Astrocyte (in vitro differentiated cells and primary cell): ENCODE measurements at regions not wholly inside any gene's neighbourhood (a gene's known extent, or its start where the extent isn't known, plus 50 kb on each side); places are given as distances from the start of the nearest gene placed in this dataset.
"Not testable (repeated sequence)": the region's sequence is repeated elsewhere in the genome, so short reads cannot be mapped to it uniquely, and the experiment has no call there.

Experiments used
- DNase-seq: peaks from one replicate; pipeline ENCODE4 v3.0.0-alpha.2; 2010; ENCODE audit warnings: low read depth
- FAIRE-seq: peaks from 2 replicates; lab custom pipeline; 2011; peaks lifted over from hg19 to GRCh38; lab: Jason Lieb, UNC
- H2AFZ ChIP-seq: 2 replicates; pipeline ENCODE4 v1.6.0; 2012; ENCODE audit warnings: low read depth, low read length, inconsistent platforms
- H3K27ac ChIP-seq: 2 replicates; pipeline ENCODE4 v1.5.1; 2011; ENCODE audit warnings: low read depth, low read length, inconsistent platforms
- H3K27me3 ChIP-seq: 2 replicates; pipeline ENCODE4 v1.6.0; 2011; ENCODE audit warnings: low read length, inconsistent platforms; ENCODE audit not compliant: insufficient read depth
- H3K36me3 ChIP-seq: 2 replicates; pipeline ENCODE4 v1.5.1; 2011; ENCODE audit warnings: low read length, inconsistent platforms; ENCODE audit not compliant: insufficient read depth
- H3K4me1 ChIP-seq: 2 replicates; pipeline ENCODE4 v1.5.1; 2011; ENCODE audit warnings: low read length, inconsistent platforms; ENCODE audit not compliant: insufficient read depth
- H3K4me2 ChIP-seq: 2 replicates; pipeline ENCODE4 v1.6.0; 2012; ENCODE audit warnings: low read length, inconsistent platforms
- H3K4me3 ChIP-seq: 2 replicates; pipeline ENCODE4 v1.5.1; 2011; ENCODE audit warnings: low read depth, mild to moderate bottlenecking, low read length, inconsistent platforms; ENCODE audit not compliant: insufficient read depth
- H3K79me2 ChIP-seq: 2 replicates; pipeline ENCODE4 v1.6.0; 2012; ENCODE audit warnings: mild to moderate bottlenecking, low read length, inconsistent platforms; ENCODE audit not compliant: insufficient read depth
- H3K9ac ChIP-seq: 2 replicates; pipeline ENCODE4 v1.6.0; 2012; ENCODE audit warnings: mild to moderate bottlenecking, low read length, inconsistent platforms
- H3K9me3 ChIP-seq: 2 replicates; pipeline ENCODE4 v1.5.1; 2012; ENCODE audit warnings: low read depth, mild to moderate bottlenecking, low read length, inconsistent platforms; ENCODE audit not compliant: insufficient read depth
- H4K20me1 ChIP-seq: 2 replicates; pipeline ENCODE4 v1.6.0; 2012; ENCODE audit warnings: low read length, inconsistent platforms; ENCODE audit not compliant: insufficient read depth
- H3K27ac Mint-ChIP-seq: one replicate; pipeline ENCODE4 v1.8.0; 2021; ENCODE audit warnings: mild to moderate bottlenecking, mixed read lengths; ENCODE audit not compliant: unreplicated experiment
- H3K27me3 Mint-ChIP-seq: one replicate; pipeline ENCODE4 v1.8.0; 2021; ENCODE audit warnings: low read depth, mixed read lengths; ENCODE audit not compliant: unreplicated experiment
- H3K36me3 Mint-ChIP-seq: one replicate; pipeline ENCODE4 v1.8.0; 2021; ENCODE audit warnings: low read depth, mixed read lengths; ENCODE audit not compliant: unreplicated experiment
- H3K4me1 Mint-ChIP-seq: one replicate; pipeline ENCODE4 v1.8.0; 2021; ENCODE audit warnings: low read depth, mixed read lengths; ENCODE audit not compliant: unreplicated experiment
- H3K4me3 Mint-ChIP-seq: one replicate; pipeline ENCODE4 v1.8.0; 2021; ENCODE audit warnings: mild to moderate bottlenecking, moderate library complexity, mixed read lengths; ENCODE audit not compliant: unreplicated experiment
- H3K9me3 Mint-ChIP-seq: one replicate; pipeline ENCODE4 v1.8.0; 2021; ENCODE audit warnings: mild to moderate bottlenecking, mixed read lengths; ENCODE audit not compliant: unreplicated experiment
- EZH2 ChIP-seq: IDR thresholded peaks from 2 replicates; pipeline ENCODE4 v1.6.1; 2012; ENCODE audit warnings: mild to moderate bottlenecking, low read length, inconsistent platforms; ENCODE audit not compliant: insufficient read depth
- TF ChIP-seq, protein P1 (sequence below): IDR thresholded peaks from 2 replicates; pipeline ENCODE4 v1.5.1; 2011; ENCODE audit warnings: low read depth, mild to moderate bottlenecking, inconsistent platforms, low read length, moderate library complexity; ENCODE audit not compliant: insufficient read depth

- Mint-ChIP-seq H3K36me3 (no peaks in the 10 kb centered on the region), H3K27ac (no peak overlapping the region), H3K4me3 (no peak overlapping the region), H3K27me3 (peaks cover 4% of the 10 kb centered on the region), H3K4me1 (no peaks in the 10 kb centered on the region), H3K9me3 (peaks cover 4% of the 10 kb centered on the region)
- H3K4me1 ChIP-seq = no peaks in the 10 kb centered on the region
- no peak overlapping the region for H3K27ac ChIP-seq
- no peak for TF ChIP-seq EZH2
- TF ChIP-seq, protein P1, sequence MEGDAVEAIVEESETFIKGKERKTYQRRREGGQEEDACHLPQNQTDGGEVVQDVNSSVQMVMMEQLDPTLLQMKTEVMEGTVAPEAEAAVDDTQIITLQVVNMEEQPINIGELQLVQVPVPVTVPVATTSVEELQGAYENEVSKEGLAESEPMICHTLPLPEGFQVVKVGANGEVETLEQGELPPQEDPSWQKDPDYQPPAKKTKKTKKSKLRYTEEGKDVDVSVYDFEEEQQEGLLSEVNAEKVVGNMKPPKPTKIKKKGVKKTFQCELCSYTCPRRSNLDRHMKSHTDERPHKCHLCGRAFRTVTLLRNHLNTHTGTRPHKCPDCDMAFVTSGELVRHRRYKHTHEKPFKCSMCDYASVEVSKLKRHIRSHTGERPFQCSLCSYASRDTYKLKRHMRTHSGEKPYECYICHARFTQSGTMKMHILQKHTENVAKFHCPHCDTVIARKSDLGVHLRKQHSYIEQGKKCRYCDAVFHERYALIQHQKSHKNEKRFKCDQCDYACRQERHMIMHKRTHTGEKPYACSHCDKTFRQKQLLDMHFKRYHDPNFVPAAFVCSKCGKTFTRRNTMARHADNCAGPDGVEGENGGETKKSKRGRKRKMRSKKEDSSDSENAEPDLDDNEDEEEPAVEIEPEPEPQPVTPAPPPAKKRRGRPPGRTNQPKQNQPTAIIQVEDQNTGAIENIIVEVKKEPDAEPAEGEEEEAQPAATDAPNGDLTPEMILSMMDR = no peak
- no peak overlapping the region for H3K4me2 ChIP-seq
- DNase-seq (no peak), FAIRE-seq (no peak)
- no peak overlapping the region for H3K4me3 ChIP-seq
- H3K9ac ChIP-seq = no peak overlapping the region
- H3K79me2 ChIP-seq = no peaks in the 10 kb centered on the region
- no peaks in the 10 kb centered on the region for H3K36me3 ChIP-seq
- H4K20me1 ChIP-seq = no peaks in the 10 kb centered on the region
- no peaks in the 10 kb centered on the region for H3K27me3 ChIP-seq
- H2AFZ ChIP-seq = no peak overlapping the region
- no peaks in the 10 kb centered on the region for H3K9me3 ChIP-seq
Observed at GRCh38 chr3:8166014-8166413, 335.6 kb upstream of the LMCD1 start.

DNA sequence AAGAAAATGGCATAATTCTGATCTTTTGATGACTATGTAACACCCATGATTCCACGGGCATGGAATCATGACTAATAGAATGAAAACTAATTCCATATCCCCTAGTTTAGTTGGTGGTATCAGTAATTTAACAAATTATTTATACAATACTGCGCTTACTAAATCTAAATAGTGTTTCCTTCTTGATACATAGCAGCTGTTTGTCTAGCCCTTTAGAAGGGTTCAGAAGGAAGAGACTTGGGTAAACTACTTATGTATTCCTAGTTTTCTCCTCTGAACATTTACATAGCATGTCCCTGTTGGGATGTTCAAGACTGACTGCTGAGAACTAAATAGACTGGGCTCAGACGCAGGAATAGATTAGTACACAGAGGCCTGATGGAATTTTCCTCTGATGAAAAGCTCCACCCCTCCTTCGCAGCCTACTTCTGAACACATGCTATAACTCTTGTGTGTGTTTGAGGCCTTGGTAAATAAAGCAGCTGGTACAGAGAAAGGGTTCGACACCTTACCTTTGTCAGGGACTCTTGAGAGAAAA, 330.6 kb upstream of the LMCD1 start:
- Histone ChIP-seq H3K27me3 (no peaks in the 10 kb centered on the region), H3K27ac (no peak overlapping the region)

DNA sequence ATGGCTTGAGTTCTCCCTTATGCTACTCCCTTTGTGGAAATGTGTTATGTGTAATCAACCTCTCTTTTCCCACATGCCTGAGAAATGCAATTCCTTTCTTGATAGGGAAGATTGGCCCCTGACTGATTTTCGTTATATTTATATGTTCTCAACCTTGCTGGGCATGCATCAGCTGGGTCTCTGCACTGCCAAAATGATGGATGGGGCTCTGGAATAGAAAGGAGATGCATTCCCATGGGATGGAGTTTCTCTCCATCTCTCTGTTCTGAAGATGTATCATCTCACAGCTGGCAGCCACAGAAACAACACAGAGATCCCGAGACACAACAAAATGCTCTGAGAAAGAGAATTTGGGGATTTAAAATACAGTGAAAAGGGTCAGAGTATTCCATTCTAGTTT, 327.7 kb upstream of the LMCD1 start:
- Histone ChIP-seq H3K4me3 (no peak overlapping the region), H2AFZ (no peak overlapping the region), H3K36me3 (no peaks in the 10 kb centered on the region), H3K9ac (no peak overlapping the region), H3K27ac (no peak overlapping the region), H4K20me1 (no peaks in the 10 kb centered on the region), H3K4me1 (no peaks in the 10 kb centered on the region), H3K79me2 (no peaks in the 10 kb centered on the region), H3K4me2 (no peak overlapping the region), H3K27me3 (no peaks in the 10 kb centered on the region), H3K9me3 (no peaks in the 10 kb centered on the region)
- H3K9me3 Mint-ChIP-seq = peaks cover 2% of the 10 kb centered on the region
- TF ChIP-seq, protein P1 = no peak
- TF ChIP-seq EZH2 = no peak
- DNase-seq (no peak), FAIRE-seq (no peak)
- H3K36me3 Mint-ChIP-seq = no peaks in the 10 kb centered on the region
- no peak overlapping the region for H3K4me3 Mint-ChIP-seq
- H3K4me1 Mint-ChIP-seq = no peaks in the 10 kb centered on the region
- H3K27me3 Mint-ChIP-seq = peaks cover 8% of the 10 kb centered on the region
- no peak overlapping the region for H3K27ac Mint-ChIP-seq

More for the DNA sequence above, 330.6 kb upstream of the LMCD1 start:
- H4K20me1 ChIP-seq = no peaks in the 10 kb centered on the region
- no peaks in the 10 kb centered on the region for H3K36me3 ChIP-seq
- no peaks in the 10 kb centered on the region for H3K9me3 ChIP-seq
- no peak overlapping the region for H3K27ac Mint-ChIP-seq
- H3K4me2 ChIP-seq = no peak overlapping the region
- H2AFZ ChIP-seq = no peak overlapping the region
- DNase-seq = no peak
- H3K79me2 ChIP-seq = no peaks in the 10 kb centered on the region
- H3K27me3 Mint-ChIP-seq = peaks cover 8% of the 10 kb centered on the region
- no peaks in the 10 kb centered on the region for H3K4me1 Mint-ChIP-seq
- peaks cover 2% of the 10 kb centered on the region for H3K9me3 Mint-ChIP-seq
- no peak for FAIRE-seq
- H3K4me3 ChIP-seq = no peak overlapping the region
- H3K36me3 Mint-ChIP-seq = no peaks in the 10 kb centered on the region
- H3K4me3 Mint-ChIP-seq = no peak overlapping the region
- no peaks in the 10 kb centered on the region for H3K4me1 ChIP-seq
- TF ChIP-seq, protein P1 = no peak
- TF ChIP-seq EZH2 = no peak
- no peak overlapping the region for H3K9ac ChIP-seq

DNA sequence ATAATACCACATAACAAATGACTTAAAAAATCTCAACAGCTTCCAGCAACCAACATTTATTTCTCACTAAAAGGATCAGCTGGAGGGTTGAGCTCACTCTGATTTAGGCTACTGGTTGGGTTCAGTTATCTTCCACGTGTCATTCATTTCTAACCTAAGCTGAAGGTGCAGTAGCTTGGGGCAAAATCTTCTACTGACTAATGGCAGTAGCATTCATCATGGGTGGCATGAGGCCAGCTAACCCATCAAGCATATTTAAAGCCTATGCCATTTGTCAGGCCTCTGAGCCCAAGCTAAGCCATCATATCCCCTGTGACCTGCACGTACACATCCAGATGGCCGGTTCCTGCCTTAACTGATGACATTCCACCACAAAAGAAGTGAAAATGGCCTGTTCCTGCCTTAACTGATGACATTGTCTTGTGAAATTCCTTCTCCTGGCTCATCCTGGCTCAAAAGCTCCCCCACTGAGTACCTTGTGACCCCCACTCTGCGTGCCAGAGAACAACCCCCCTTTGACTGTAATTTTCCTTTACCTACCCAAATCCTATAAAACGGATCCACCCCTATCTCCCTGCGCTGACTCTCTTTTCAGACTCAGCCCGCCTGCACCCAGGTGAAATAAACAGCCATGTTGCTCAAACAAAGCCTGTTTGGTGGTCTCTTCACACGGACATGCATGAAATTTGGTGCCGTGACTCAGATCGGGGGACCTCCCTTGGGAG, 324.7 kb upstream of the LMCD1 start:
- not testable (repeated sequence) for FAIRE-seq, H3K4me3 Mint-ChIP-seq, H3K36me3 Mint-ChIP-seq, H3K36me3 ChIP-seq, H4K20me1 ChIP-seq, H3K4me3 ChIP-seq, H2AFZ ChIP-seq, H3K27me3 ChIP-seq, H3K4me1 Mint-ChIP-seq, H3K4me1 ChIP-seq, H3K27me3 Mint-ChIP-seq, H3K79me2 ChIP-seq, H3K9me3 ChIP-seq, DNase-seq, H3K27ac Mint-ChIP-seq, H3K9me3 Mint-ChIP-seq, H3K4me2 ChIP-seq, H3K9ac ChIP-seq, H3K27ac ChIP-seq
